ENCODE measurements at regions not wholly inside any gene's neighbourhood (a gene's known extent, or its start where the extent isn't known, plus 50 kb on each side); places are given as distances from the start of the nearest gene placed in this dataset.

- DNase-seq = no peak
Measured at GRCh38 chr12:20289520-20289919, 78.8 kb upstream of the PDE3A start.

GRCh38 chr12:20300457-20300856 lies 67.9 kb upstream of the PDE3A start:
- DNase-seq = no peak

DNA sequence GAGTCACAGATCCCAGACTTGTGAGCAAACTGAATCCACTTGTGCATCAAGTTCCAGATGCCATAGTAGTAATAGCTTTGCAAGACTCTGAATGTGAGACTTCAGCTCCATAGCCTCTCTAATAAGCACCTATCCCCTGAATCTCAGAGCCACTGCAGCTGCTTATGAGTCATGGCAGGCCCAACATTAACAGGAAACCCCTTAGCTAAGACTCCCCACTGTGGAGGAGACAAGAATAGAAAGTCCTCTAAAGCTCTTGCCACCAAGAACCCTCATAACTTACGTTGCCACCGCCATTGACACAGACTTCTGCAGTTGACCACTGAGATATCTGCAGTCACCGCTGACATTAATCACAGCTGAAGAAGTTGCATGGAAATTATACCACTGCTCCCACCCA lies 62.9 kb upstream of the PDE3A start:
- DNase-seq = no peak

- no peak for DNase-seq
Measured at GRCh38 chr12:20309504-20310148, 58.7 kb upstream of the PDE3A start.

- no peak for DNase-seq
Measured at GRCh38 chr12:20314328-20314727, 54.0 kb upstream of the PDE3A start.

GRCh38 chr12:20317554-20317953 lies 50.8 kb upstream of the PDE3A start:
- no peak for DNase-seq

All from CD4-positive, alpha-beta T cell treated with Interleukin-17A for 1 hour (primary cell).